ENCODE measurements at regions not wholly inside any gene's neighbourhood (a gene's known extent, or its start where the extent isn't known, plus 50 kb on each side); places are given as distances from the start of the nearest gene placed in this dataset.

DNA sequence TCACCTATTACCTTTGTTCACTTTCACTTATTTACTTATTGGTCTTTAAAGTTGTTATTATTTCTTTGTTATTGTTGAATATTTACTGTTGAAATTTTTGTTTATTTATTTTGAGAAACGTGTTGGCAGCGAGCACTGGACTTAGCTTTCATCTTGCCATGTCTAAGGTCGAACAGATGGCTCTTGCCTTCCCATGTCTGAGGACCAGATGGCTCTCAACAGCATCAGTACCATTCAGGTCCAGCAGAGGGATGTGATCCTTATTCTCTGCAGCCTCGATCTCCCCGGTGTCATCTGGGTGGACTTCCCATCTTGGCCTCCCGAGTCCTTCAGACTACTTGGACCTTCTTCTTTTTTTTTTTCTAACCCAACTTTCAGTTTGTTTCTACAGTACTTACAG is 1437.6 kb downstream of the UQCRFS1 start:
- no peak for DNase-seq (ENCODE audit: low spot score)

GRCh38 chr19:27774827-27775226 is 1438.1 kb downstream of the UQCRFS1 start:
- DNase-seq (ENCODE audit: low spot score): no peak

GRCh38 chr19:27774337-27774736 is 1438.6 kb downstream of the UQCRFS1 start:
- DNase-seq (ENCODE audit: low spot score): no peak

DNA sequence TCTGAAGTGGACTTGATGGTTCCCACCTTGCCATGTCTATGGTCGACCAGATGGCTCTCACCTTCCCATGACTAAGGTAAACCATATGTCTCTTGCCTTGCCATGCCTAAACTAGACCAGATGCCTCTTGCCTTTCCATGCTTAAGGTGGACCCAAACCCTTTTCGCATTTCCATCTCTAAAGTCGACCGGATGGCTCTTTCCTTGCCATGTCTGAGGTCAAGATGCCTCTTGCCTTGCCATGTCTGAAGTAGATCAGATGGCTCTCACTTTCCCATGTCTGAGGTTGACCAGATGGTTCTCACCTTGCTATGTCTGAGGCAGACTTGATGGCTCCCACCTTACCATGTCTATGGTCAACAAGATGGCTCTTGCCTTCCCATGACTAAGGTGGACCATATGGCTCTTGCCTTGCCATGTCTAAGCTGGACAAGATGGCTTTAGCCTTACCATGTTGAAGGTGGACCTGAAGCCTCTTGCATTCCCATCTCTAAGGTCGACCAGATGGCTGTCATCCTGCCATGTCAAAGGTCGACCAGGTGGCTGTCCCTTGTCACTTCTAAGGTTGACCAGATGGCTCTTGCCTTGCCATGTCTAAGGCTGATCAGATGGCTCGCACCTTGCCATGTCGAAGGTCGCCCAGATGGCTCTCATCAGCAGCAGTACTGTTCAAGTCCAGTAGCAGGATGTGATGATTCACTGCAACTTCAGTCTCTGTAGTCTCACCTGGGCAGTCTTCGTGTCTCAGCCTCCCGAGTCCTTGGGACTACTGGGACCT is 1439.4 kb downstream of the UQCRFS1 start:
- no peak for DNase-seq (ENCODE audit: low spot score)

GRCh38 chr19:27772059-27772458 is 1440.9 kb downstream of the UQCRFS1 start:
- DNase-seq (ENCODE audit: low spot score): no peak

DNA sequence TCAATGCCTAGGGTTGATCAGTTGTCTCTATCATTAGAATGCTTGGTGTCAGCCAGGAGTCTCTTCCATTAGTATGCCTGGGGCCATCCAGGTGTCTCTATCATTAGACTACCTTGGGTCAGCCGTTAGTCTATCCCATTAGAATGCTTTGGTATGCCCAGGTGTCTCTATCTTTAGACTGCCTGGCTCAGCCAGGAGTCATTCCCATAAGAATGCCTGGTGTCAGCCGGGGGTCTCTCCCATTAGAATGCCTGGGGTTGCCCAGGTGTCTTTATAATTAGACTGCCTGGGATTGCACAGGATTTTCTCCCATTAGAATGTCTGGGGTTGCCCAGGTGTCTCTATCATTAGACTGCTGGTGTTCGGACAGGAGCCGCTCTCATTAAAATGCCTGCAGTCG is 1442.9 kb downstream of the UQCRFS1 start:
- DNase-seq (ENCODE audit: low spot score): no peak

GRCh38 chr19:27767234-27767633 is 1445.7 kb downstream of the UQCRFS1 start:
- DNase-seq (ENCODE audit: low spot score): no peak

DNA sequence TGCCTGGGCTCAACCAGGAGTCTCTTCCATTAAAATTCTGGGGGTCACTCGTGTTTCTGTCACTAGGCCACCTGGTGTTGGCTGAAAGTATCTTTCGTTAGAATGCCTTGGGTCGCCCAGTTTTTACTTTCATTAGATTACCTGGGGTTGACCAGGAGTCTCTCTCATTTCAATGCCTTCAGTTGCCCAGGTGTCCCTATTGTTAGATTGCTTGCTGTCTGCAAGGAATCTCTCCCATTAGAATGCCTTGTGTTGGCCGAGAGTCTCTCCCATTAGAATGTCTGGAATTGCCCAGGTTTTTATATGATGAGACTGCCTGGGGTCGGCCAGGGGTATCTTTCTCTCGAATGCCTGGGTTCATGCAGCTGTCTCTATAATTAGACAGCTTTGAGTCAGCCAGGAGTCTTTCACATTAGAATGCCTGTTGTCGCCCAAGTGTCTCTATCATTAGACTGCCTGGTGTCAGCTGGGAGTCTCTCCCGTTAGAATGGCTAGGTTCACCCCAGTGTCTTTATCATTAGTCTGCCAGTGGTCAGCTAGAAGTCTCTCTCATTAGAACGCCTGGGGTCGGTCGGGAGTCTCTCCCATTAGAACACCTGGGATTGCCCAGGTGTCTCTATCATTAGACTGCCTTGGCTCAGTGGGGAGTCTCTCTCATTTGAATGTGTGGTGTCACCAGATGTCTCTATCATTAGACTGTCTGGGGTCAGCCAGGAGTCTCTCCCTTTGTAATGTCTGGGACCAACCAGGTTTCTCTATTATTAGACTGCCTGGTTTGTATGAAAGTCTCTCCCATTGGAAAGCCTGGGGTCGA is 1446.8 kb downstream of the UQCRFS1 start:
- no peak for DNase-seq (ENCODE audit: low spot score)

DNA sequence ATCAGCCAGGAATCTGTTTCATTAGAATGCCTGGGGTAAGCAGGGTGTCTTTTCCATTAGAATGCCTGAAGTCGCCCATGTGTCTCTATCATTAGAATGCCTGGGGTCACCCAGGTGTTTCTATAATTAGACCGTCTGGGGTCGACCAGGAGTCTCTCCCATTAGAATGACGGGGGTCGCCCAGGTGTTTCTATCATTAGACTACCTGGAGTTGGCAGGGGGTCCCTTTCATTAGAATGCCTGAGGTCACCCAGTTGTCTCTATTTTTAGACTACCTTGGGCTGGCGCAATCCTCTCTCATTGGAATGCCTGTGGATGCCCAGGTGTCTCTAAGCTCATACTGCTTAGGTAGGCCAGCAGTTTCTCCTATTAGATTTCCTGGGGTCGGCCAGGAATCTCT is 1447.6 kb downstream of the UQCRFS1 start:
- no peak for DNase-seq (ENCODE audit: low spot score)

GRCh38 chr19:27764186-27764804 is 1448.7 kb downstream of the UQCRFS1 start:
- no peak for DNase-seq (ENCODE audit: low spot score)

DNA sequence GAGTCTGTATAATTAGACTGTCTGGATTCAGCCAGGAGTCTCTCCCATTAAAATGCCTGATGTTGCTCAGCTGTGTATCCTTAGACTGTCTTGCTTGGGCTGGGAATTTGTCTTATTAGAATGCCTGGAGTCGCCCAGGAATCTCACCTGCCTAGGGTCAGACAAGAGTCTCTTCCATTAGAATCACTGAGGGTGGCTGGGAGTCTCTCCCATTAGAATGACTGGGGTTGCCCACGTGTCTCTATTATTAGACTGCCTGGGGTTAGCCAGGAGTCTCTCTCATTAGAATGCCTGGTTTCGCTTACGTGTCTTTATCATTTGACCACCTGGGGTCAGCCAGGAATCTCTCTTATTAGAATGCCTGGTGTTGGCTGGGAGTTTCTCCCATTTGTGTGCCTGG is 1450.0 kb downstream of the UQCRFS1 start:
- no peak for DNase-seq (ENCODE audit: low spot score)

- DNase-seq (ENCODE audit: low spot score): no peak
These were observed 1453.1 kb downstream of the UQCRFS1 start for GRCh38 chr19:27759896-27760295.

DNA sequence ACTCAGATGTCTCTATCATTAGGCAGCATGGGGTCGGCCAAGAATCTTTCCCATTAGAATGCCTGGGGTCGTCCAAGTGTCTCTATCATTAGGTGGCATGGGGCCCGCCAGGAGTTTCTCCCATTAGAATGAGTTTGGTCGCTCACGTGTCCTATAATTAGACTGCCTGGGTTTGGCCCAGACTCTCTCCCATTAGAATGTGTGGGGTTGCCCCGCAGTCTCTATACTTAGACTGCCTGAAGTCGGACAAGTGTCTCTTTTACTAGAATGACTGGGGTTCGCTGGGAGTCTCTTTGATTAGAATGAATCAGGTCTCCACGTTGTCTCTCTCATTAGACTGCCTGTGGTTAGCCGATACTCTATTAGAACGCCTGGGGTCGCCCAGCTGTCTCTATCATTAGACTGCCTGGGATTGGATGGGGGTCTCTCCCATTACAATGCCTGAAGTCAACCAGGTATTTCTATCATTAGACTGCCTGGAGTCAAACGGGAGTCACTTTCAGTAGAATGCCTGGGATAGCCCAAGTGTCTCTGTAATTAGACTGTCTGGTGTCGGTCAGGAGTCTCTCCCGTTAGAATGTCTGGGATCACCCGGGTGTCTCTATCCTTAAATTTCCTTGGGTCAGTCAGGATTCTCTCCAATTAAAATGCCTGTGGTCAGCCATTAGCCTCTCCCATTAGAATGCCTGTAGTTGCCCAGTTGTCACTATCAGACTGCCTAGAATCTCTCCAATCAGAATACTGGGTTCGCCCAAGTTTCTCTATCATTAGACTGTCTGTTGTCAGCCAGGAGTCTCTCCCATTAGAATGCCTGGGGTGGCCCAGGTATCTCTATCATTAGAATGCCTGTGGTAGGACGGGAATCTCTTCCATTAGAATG is 1454.1 kb downstream of the UQCRFS1 start:
- DNase-seq (ENCODE audit: low spot score): no peak

- DNase-seq (ENCODE audit: low spot score): no peak
These were observed 1458.3 kb downstream of the UQCRFS1 start for GRCh38 chr19:27754700-27755099.

- DNase-seq (ENCODE audit: low spot score): no peak
These were observed 1459.3 kb downstream of the UQCRFS1 start for GRCh38 chr19:27753622-27754021.

DNA sequence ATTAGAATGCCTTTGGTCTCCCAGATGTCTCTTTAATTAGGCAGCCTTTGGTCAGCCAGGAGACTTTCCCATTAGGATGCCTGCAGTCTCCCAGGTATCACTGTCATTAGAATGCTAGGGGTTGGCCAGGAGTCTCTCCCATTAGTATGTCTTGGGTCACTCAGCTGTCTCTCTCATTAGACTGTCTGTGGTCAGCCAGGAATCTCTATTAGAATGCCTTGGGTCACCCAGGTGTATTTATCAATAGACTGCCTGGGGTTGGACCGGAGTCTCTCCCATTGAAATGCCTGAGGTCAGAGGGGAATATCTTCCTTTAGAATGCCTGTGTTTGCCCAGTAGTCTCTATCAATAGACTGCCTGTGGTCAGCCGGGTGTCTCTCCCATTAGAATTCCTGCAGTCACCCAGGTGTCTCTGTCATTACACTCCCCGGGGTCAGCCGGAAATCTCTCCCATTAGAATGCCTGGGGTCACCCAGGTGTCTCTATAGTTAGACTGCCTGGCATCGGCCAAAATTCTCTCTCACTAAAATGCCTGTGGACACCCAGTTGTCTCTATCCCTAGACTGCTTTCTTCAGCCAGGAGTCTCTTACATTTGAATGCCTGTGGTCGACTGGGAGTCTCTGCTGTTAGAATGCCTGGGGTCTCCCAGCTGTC is 1460.3 kb downstream of the UQCRFS1 start:
- DNase-seq (ENCODE audit: low spot score): no peak

DNA sequence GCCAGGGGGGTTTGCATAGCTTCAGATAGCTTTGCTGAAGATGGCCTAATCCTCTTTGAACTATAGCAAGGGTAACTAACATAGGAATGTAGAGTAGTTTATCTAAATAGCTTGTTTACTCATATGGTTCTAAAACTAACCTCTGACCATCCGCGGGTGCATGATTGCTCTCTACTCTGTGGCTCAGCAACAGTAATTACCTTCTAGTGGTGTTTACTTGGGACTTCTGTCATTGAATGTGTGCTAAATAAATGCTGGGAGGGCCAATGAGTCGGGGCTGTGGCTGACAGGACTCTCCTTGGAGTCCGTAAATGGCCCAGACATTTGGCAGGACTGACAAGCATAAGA is 1461.9 kb downstream of the UQCRFS1 start:
- DNase-seq (ENCODE audit: low spot score): no peak

DNA sequence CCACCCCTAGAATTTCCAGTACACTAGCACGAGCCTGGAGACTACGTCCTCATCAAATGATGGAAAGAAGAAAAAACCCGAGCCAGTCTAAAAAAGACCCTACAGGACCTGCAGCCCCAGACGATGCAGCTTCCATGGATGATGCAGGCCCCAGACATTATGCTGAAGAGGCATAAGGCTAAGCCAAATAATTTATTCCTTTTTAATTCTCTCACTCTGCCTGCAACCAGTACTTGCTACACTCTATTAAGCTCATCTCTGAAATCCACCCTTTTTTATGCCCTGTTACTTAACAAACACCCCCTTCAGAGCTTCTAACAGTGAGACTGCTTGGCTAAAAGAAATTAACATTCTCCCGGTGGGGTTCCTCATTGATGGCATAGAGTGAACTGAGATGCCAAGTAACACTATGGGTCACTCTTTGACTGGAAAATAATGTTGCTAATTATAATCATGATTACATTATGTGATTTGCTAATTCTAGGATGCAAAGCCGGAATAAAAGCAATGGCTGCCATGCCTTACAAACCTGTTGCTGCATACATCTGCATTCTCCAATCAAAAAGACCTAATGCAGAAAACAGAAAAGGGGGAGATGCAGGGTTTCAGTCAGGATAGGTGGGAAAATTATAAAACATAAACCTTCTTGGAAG is 1462.4 kb downstream of the UQCRFS1 start:
- DNase-seq (ENCODE audit: low spot score): no peak

DNA sequence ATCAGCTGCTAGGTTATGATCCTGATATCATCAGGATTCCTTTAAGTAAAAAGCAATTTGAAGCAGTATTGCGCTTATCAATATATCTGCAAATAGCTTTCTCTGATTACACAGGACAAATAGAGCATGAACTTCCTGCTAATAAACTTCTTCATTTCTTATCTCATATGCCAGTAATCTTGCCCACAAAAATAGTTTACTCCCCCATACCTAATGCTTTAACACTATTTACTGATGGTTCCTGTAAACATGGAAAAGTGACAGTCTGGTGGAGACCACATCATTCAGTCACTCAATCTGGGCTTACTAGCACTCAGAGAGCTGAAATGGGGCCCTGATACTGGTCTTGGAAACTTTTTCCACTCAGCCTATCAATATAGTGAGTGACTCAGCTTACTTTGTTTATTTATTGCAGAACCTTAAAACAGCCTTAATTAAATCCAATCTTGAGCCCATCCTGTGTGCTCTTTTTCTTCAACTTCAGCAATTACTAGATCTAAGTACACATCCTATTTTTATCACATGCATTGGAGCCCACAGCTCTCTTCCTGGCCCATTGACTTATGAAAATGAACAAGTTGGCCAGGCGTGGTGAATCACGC is 1464.3 kb downstream of the UQCRFS1 start:
- DNase-seq (ENCODE audit: low spot score): no peak

- DNase-seq (ENCODE audit: low spot score): peak; percentile 6
These were observed 1466.1 kb downstream of the UQCRFS1 start for GRCh38 chr19:27746691-27747380.
